COLO829 (cell line): ENCODE measurements at regions not wholly inside any gene's neighbourhood (a gene's known extent, or its start where the extent isn't known, plus 50 kb on each side); places are given as distances from the start of the nearest gene placed in this dataset.
"Not testable (repeated sequence)": the region's sequence is repeated elsewhere in the genome, so short reads cannot be mapped to it uniquely, and the experiment has no call there.

Source experiments
- DNase-seq: peaks from one replicate; pipeline ENCODE4 v3.0.0; 2012; ENCODE audit warnings: low spot score

- no peak for DNase-seq
Measured at GRCh38 chr21:33121715-33122475, 52.0 kb downstream of the OLIG1 start.

GRCh38 chr21:33122507-33122906 lies 52.6 kb downstream of the OLIG1 start:
- DNase-seq: no peak

GRCh38 chr21:33123374-33124123 lies 53.6 kb downstream of the OLIG1 start:
- DNase-seq: no peak

GRCh38 chr21:33124889-33125288 lies 54.9 kb downstream of the OLIG1 start:
- DNase-seq: no peak

GRCh38 chr21:33125680-33126375 lies 55.9 kb downstream of the OLIG1 start:
- DNase-seq: no peak

- no peak for DNase-seq
Measured at GRCh38 chr21:33126569-33126968, 56.6 kb downstream of the OLIG1 start.

- DNase-seq: peak; percentile 66
Measured at GRCh38 chr21:33127154-33127867, 57.4 kb downstream of the OLIG1 start.

- no peak for DNase-seq
Measured at GRCh38 chr21:33127868-33128242, 57.9 kb downstream of the OLIG1 start.

- DNase-seq: no peak
Measured at GRCh38 chr21:33128538-33128937, 58.6 kb downstream of the OLIG1 start.

- no peak for DNase-seq
Measured at GRCh38 chr21:33132054-33132453, 62.1 kb downstream of the OLIG1 start.

- DNase-seq: no peak
Measured at GRCh38 chr21:33133892-33134291, 64.0 kb downstream of the OLIG1 start.

- no peak for DNase-seq
Measured at GRCh38 chr21:33135925-33136324, 66.0 kb downstream of the OLIG1 start.

GRCh38 chr21:33136847-33137502 lies 67.0 kb downstream of the OLIG1 start:
- DNase-seq: no peak

- no peak for DNase-seq
Measured at GRCh38 chr21:33139084-33139483, 69.1 kb downstream of the OLIG1 start.

- DNase-seq: no peak
Measured at GRCh38 chr21:33140288-33140687, 70.3 kb downstream of the OLIG1 start.

- DNase-seq: no peak
Measured at GRCh38 chr21:33146467-33146866, 76.5 kb downstream of the OLIG1 start.

GRCh38 chr21:33149181-33149580 lies 79.2 kb downstream of the OLIG1 start:
- DNase-seq: no peak

- DNase-seq: not testable (repeated sequence)
Measured at GRCh38 chr21:33150968-33151367, 78.8 kb upstream of the IFNAR2 start.

GRCh38 chr21:33151941-33152731 lies 77.6 kb upstream of the IFNAR2 start:
- no peak for DNase-seq

- DNase-seq: no peak
Measured at GRCh38 chr21:33152732-33153130, 77.0 kb upstream of the IFNAR2 start.

GRCh38 chr21:33155005-33155404 lies 74.7 kb upstream of the IFNAR2 start:
- DNase-seq: no peak
